ENCODE measurements at regions not wholly inside any gene's neighbourhood (a gene's known extent, or its start where the extent isn't known, plus 50 kb on each side); places are given as distances from the start of the nearest gene placed in this dataset.

DNA sequence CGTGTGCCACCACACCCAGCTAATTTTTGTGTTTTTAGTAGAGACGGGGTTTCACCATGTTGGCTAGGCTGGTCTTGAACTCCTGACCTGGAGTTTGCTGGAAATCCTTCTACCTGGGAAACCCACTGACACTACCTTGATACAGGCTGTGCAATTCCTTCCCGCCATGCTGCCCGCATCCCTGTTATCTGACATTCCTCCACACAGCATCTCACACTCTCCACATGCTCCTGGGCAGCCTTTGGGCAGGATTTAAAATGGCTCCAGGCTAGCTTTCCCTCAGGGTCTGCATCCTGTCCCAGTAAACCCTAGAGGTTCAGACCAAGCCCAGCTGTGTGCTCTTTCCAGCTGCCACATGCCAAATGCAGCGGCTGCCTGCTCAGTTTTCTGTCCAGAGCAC is 319.5 kb upstream of the CXCR4 start:
- Histone ChIP-seq H3K4me3 (no peak overlapping the region), H3K36me3 (no peaks in the 10 kb centered on the region), H3K4me1 (no peaks in the 10 kb centered on the region), H3K27me3 (no peaks in the 10 kb centered on the region), H3K9me3 (no peaks in the 10 kb centered on the region), H3K27ac (no peak overlapping the region)
- DNase-seq (no peak), ATAC-seq (no peak)
- intact Hi-C loops (cut with DNase I), result no loop called here
- TF ChIP-seq, protein P1, sequence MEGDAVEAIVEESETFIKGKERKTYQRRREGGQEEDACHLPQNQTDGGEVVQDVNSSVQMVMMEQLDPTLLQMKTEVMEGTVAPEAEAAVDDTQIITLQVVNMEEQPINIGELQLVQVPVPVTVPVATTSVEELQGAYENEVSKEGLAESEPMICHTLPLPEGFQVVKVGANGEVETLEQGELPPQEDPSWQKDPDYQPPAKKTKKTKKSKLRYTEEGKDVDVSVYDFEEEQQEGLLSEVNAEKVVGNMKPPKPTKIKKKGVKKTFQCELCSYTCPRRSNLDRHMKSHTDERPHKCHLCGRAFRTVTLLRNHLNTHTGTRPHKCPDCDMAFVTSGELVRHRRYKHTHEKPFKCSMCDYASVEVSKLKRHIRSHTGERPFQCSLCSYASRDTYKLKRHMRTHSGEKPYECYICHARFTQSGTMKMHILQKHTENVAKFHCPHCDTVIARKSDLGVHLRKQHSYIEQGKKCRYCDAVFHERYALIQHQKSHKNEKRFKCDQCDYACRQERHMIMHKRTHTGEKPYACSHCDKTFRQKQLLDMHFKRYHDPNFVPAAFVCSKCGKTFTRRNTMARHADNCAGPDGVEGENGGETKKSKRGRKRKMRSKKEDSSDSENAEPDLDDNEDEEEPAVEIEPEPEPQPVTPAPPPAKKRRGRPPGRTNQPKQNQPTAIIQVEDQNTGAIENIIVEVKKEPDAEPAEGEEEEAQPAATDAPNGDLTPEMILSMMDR (IDR thresholded peaks at IDR 0.05), result no peak

DNA sequence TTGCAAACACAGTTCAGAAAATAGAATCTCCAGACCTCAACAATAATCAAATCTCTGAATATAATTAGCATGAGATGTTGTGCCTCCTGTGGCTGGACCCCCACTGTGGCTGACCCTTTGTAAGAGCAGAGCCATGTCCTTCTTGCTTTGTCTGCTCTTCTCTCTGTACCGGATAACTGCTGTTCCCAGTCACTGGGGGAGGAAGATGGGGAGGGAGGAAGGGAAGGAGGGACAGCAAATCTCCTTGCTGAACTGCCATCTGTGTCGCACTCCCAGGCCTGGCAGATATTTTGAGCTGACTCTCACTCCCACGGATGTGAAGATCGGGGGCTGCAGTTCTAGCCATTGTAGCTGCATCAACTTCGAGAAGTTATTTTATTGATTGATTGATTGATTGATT is 319.0 kb upstream of the CXCR4 start:
- Histone ChIP-seq H3K4me3 (no peak overlapping the region), H3K9me3 (no peaks in the 10 kb centered on the region), H3K27me3 (no peaks in the 10 kb centered on the region), H3K4me1 (no peaks in the 10 kb centered on the region), H3K27ac (no peak overlapping the region), H3K36me3 (no peaks in the 10 kb centered on the region)
- DNase-seq, result no peak
- intact Hi-C loops (cut with DNase I), result no loop called here
- TF ChIP-seq, protein P1 (IDR thresholded peaks at IDR 0.05), result no peak
- no peak for ATAC-seq

DNA sequence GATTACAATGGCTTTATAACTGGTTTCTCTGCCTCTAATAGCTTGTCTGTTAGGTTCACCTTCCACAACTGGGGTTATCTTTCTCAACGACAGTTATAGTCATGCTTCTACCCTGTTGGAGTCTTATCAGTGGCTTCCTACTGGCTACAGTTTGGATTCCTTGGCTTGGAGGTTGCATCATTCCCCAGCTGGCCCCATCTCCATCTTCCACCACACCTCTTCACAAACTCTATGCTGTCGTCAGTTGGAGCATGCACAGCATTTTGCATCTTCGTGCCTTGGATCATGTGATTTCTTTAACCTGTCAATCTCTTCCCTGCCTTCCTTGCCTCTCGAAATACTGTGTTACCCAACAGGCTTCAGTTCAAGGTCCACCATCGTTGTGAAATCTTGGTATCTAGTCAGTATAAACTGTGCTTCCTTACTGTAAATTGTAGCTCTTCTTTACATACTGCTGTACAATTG is 316.3 kb upstream of the CXCR4 start:
- intact Hi-C loops (cut with DNase I), result no loop called here
- no peaks in the 10 kb centered on the region for H3K27me3 ChIP-seq
- H3K36me3 ChIP-seq, result no peaks in the 10 kb centered on the region
- H3K27ac ChIP-seq, result no peak overlapping the region
- no peaks in the 10 kb centered on the region for H3K9me3 ChIP-seq
- TF ChIP-seq, protein P1 (IDR thresholded peaks at IDR 0.05), result no peak
- no peak for DNase-seq
- H3K4me3 ChIP-seq, result no peak overlapping the region
- ATAC-seq, result no peak
- no peaks in the 10 kb centered on the region for H3K4me1 ChIP-seq

DNA sequence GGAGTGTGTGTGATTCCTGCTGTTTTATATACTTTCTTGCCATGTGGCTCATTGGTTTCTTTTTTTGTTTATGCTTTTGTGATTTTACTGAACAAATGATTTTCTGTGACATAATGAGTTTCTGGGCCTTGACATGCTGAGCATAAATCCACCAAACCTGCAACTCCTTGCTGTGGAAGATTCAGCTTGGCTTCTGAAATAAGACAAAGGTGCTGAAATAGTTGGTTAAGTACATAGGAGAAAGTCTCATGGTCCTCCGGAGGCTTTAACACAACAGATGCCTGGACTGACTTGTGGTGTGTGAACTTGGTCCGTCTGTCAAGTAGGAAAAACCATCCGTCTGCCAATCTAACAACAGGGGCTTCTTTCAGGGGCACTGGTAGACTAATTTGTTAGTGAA is 315.3 kb upstream of the CXCR4 start:
- no peak overlapping the region for H3K4me3 ChIP-seq
- no peak overlapping the region for H3K27ac ChIP-seq
- no peaks in the 10 kb centered on the region for H3K36me3 ChIP-seq
- TF ChIP-seq, protein P1 (IDR thresholded peaks at IDR 0.05), result no peak
- H3K4me1 ChIP-seq, result no peaks in the 10 kb centered on the region
- H3K9me3 ChIP-seq, result no peaks in the 10 kb centered on the region
- intact Hi-C loops (cut with DNase I), result no loop called here
- no peak for DNase-seq
- no peaks in the 10 kb centered on the region for H3K27me3 ChIP-seq
- ATAC-seq, result no peak

DNA sequence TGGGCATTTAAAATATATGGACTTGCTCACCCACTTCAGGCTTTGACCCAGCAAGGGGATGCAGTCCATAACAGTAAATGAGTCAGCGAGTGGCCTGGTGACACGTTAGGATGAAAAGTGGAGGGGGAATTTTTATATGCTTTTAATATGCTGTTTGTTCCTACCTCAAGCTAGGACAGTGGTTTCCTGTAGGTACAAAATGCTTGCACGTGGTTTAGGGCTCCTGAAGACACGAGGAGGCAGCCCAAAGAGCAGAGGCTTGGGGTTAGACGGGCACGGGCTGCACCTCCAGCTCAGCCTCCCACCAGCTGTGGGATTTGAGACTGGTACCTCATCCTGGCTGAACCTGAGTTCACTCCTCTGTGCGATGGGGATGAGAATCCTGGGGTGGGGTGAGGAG is 306.2 kb upstream of the CXCR4 start:
- no peaks in the 10 kb centered on the region for H3K9me3 ChIP-seq
- H3K36me3 ChIP-seq, result no peaks in the 10 kb centered on the region
- TF ChIP-seq, protein P1 (IDR thresholded peaks at IDR 0.05), result no peak
- no peak overlapping the region for H3K27ac ChIP-seq
- intact Hi-C loops (cut with DNase I), result no loop called here
- ATAC-seq (no peak), DNase-seq (no peak)
- peaks cover 0 to 34% of the 10 kb centered on the region in 2 donors for H3K27me3 ChIP-seq
- no peak overlapping the region for H3K4me3 ChIP-seq
- H3K4me1 ChIP-seq, result peaks cover 0 to 11% of the 10 kb centered on the region in 2 donors

Data from left lung (tissue), 4 donors.